Lower leg skin (tissue), 4 donors: ENCODE measurements at regions not wholly inside any gene's neighbourhood (a gene's known extent, or its start where the extent isn't known, plus 50 kb on each side); places are given as distances from the start of the nearest gene placed in this dataset.
"Not testable (repeated sequence)": the region's sequence is repeated elsewhere in the genome, so short reads cannot be mapped to it uniquely, and the experiment has no call there.

Experiments used
- DNase-seq, 2 donors: peaks; one replicate each; pipeline ENCODE4 v3.0.0-alpha.2; 2019; ENCODE audit warnings: low spot score in 2 of 2
- H3K4me3 ChIP-seq: fragments of 200-600 bp; sonication (generic); 2 replicates; pipeline ENCODE4 v1.5.1; 2017; ENCODE audit warnings: mild to moderate bottlenecking, low read depth; ENCODE audit not compliant: poor library complexity, severe bottlenecking
- CTCF ChIP-seq, 3 donors: fragments of 450-650 bp; IDR thresholded peaks; one replicate each; pipeline ENCODE4 v1.5.1; 2016; ENCODE audit warnings: antibody characterized with exemption in 3 of 3, mild to moderate bottlenecking in 3 of 3, moderate library complexity in 2 of 3
- POLR2A ChIP-seq, 2 donors: fragments of 450-650 bp; IDR thresholded peaks; one replicate each; pipeline ENCODE4 v1.6.1; 2016 to 2017; ENCODE audit warnings: antibody characterized with exemption in 2 of 2, mild to moderate bottlenecking in 1 of 2, moderate library complexity in 1 of 2
- WGBS, 2 donors: methylation state at CpG; one replicate each; pipeline ENCODE4 v1.1.5; 2018; 5-methylcytosine and 5-hydroxymethylcytosine counted together
- intact Hi-C: fragments of 100-400 bp; cut with DNase I; formaldehyde crosslinking; loops from one replicate; pipeline ENCODE4 v1.15.0; 2023; ENCODE audit warnings: low total_unique reads

GRCh38 chr20:54995011-54995410 lies 519.6 kb downstream of the DOK5 start:
- 53 to 59% methylated on average over 4 of the region's 4 CpGs for WGBS, 2 donors
- TF ChIP-seq CTCF (IDR thresholded peaks at IDR 0.05) (no peak), POLR2A (IDR thresholded peaks at IDR 0.05) (no peak)
- no peak for DNase-seq
- intact Hi-C loops: no loop called here
- H3K4me3 ChIP-seq: no peak overlapping the region

- H3K4me3 ChIP-seq: no peak overlapping the region
- WGBS, 2 donors: 84 to 88% methylated on average over 7 of the region's 7 CpGs
- no peak for DNase-seq
- TF ChIP-seq POLR2A (IDR thresholded peaks at IDR 0.05): no peak
- TF ChIP-seq CTCF (IDR thresholded peaks at IDR 0.05): no peak
- intact Hi-C loops: no loop called here
Measured at GRCh38 chr20:54985091-54985490, 509.7 kb downstream of the DOK5 start.

- whole genome bisulfite sequencing, 2 donors: 65 to 83% methylated on average over 1 of the region's 1 CpG
- TF ChIP-seq CTCF (IDR thresholded peaks at IDR 0.05) (no peak), POLR2A (IDR thresholded peaks at IDR 0.05) (no peak)
- intact Hi-C loops: no loop called here
Measured at GRCh38 chr20:54984104-54984448, 508.7 kb downstream of the DOK5 start.

GRCh38 chr20:54983394-54984103 lies 508.2 kb downstream of the DOK5 start:
- 75 to 86% methylated on average over 11 of the region's 11 CpGs for WGBS, 2 donors
- H3K4me3 ChIP-seq, DNase-seq, intact Hi-C loops: not testable (repeated sequence)

More at GRCh38 chr20:54984104-54984448, 508.7 kb downstream of the DOK5 start:
- H3K4me3 ChIP-seq: no peak overlapping the region
- DNase-seq: no peak

GRCh38 chr20:54981175-54981574 lies 505.8 kb downstream of the DOK5 start:
- TF ChIP-seq POLR2A (IDR thresholded peaks at IDR 0.05) (no peak), CTCF (IDR thresholded peaks at IDR 0.05) (no peak)
- H3K4me3 ChIP-seq: no peak overlapping the region
- intact Hi-C loops: no loop called here
- DNase-seq: no peak
- WGBS, 2 donors: 86 to 87% methylated on average over 5 of the region's 5 CpGs

GRCh38 chr20:54980103-54980960 lies 504.9 kb downstream of the DOK5 start:
- intact Hi-C loops: no loop called here
- H3K4me3 ChIP-seq: no peak overlapping the region
- 46 to 50% methylated on average over 2 of the region's 2 CpGs for WGBS, 2 donors
- TF ChIP-seq CTCF (IDR thresholded peaks at IDR 0.05) (no peak), POLR2A (IDR thresholded peaks at IDR 0.05) (no peak)
- DNase-seq: no peak
